Progenitor cell of endocrine pancreas (in vitro differentiated cells): ENCODE measurements at regions not wholly inside any gene's neighbourhood (a gene's known extent, or its start where the extent isn't known, plus 50 kb on each side); places are given as distances from the start of the nearest gene placed in this dataset.

Experiments
- DNase-seq: peaks from one replicate; pipeline ENCODE4 v3.0.0; 2021; ENCODE audit warnings: low spot score; ENCODE audit not compliant: unreplicated experiment
- H3K27ac Mint-ChIP-seq: 2 replicates; pipeline ENCODE4 v1.8.0; 2021; ENCODE audit warnings: mild to moderate bottlenecking, moderate library complexity, mixed read lengths
- H3K27me3 Mint-ChIP-seq: 2 replicates; pipeline ENCODE4 v1.8.0; 2021; ENCODE audit warnings: mixed read lengths
- H3K36me3 Mint-ChIP-seq: 2 replicates; pipeline ENCODE4 v1.8.0; 2022; ENCODE audit warnings: mixed read lengths; ENCODE audit not compliant: insufficient read depth
- H3K4me1 Mint-ChIP-seq: 2 replicates; pipeline ENCODE4 v1.8.0; 2021; ENCODE audit warnings: low read depth, mixed read lengths
- H3K4me3 Mint-ChIP-seq: 2 replicates; pipeline ENCODE4 v1.8.0; 2021; ENCODE audit warnings: low read depth, mild to moderate bottlenecking, moderate library complexity, mixed read lengths
- H3K9me3 Mint-ChIP-seq: 2 replicates; pipeline ENCODE4 v1.8.0; 2021; ENCODE audit warnings: low read depth, mixed read lengths
- TF ChIP-seq, protein P1 (sequence below): fragments of 200-600 bp; sonication (generic); IDR thresholded peaks from one replicate; pipeline ENCODE4 v1.5.0; 2021; ENCODE audit warnings: antibody characterized with exemption, mild to moderate bottlenecking; ENCODE audit not compliant: unreplicated experiment

DNA sequence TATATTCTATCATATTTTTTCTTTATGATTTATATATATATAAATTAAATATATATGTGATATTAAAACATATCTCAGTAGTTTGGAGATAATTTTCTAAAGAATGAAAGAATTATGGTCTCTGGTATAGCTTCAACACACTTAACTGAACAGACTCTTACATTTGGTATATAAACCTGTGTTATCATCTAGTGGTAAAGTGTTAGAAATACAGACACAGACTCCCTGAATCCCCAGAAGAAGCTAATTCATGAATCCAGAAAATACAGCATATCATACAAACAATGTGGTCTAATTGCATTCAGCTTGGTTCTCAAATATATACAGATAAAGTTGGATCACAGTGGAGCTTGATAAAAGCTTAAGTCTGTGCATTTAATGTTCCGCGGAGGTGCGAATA, 1100.4 kb downstream of the ROBO2 start:
- no peak for DNase-seq
- Mint-ChIP-seq H3K4me3 (no peak overlapping the region), H3K27ac (no peak overlapping the region), H3K4me1 (peaks cover 5% of the 10 kb centered on the region), H3K36me3 (no peaks in the 10 kb centered on the region), H3K9me3 (peaks cover 6% of the 10 kb centered on the region), H3K27me3 (no peaks in the 10 kb centered on the region)
- TF ChIP-seq, protein P1, sequence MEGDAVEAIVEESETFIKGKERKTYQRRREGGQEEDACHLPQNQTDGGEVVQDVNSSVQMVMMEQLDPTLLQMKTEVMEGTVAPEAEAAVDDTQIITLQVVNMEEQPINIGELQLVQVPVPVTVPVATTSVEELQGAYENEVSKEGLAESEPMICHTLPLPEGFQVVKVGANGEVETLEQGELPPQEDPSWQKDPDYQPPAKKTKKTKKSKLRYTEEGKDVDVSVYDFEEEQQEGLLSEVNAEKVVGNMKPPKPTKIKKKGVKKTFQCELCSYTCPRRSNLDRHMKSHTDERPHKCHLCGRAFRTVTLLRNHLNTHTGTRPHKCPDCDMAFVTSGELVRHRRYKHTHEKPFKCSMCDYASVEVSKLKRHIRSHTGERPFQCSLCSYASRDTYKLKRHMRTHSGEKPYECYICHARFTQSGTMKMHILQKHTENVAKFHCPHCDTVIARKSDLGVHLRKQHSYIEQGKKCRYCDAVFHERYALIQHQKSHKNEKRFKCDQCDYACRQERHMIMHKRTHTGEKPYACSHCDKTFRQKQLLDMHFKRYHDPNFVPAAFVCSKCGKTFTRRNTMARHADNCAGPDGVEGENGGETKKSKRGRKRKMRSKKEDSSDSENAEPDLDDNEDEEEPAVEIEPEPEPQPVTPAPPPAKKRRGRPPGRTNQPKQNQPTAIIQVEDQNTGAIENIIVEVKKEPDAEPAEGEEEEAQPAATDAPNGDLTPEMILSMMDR = no peak

- Mint-ChIP-seq H3K36me3 (no peaks in the 10 kb centered on the region), H3K4me1 (peaks cover 5% of the 10 kb centered on the region)
- TF ChIP-seq, protein P1 = no peak
These were observed 1101.0 kb downstream of the ROBO2 start for GRCh38 chr3:78140866-78141265.

DNA sequence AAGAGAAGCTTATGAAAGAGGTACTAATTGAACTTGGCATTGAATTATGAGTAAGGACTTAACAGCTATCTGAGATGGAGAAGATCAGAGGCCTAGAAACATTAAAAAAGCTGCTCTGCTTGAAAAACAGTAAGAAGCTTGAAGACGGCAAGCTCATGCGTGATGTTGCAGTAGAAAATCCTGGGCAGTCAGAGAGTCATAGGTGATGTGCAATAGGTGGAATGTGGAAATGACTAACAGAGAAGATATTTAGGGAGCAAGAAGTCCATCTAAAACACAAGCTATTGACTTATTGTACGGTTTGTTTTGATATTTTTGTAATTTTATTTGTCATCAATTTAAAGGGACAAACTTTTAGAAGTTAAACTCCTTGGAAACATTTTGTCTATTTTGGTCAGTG, 1101.4 kb downstream of the ROBO2 start:
- no peaks in the 10 kb centered on the region for H3K36me3 Mint-ChIP-seq
- H3K27me3 Mint-ChIP-seq = no peaks in the 10 kb centered on the region
- H3K9me3 Mint-ChIP-seq = peaks cover 6% of the 10 kb centered on the region
- no peak overlapping the region for H3K27ac Mint-ChIP-seq
- no peak for DNase-seq
- H3K4me1 Mint-ChIP-seq = peaks cover 5% of the 10 kb centered on the region
- TF ChIP-seq, protein P1 = no peak
- no peak overlapping the region for H3K4me3 Mint-ChIP-seq

More at GRCh38 chr3:78140866-78141265, 1101.0 kb downstream of the ROBO2 start:
- Mint-ChIP-seq H3K27me3 (no peaks in the 10 kb centered on the region), H3K4me3 (no peak overlapping the region), H3K9me3 (peaks cover 6% of the 10 kb centered on the region), H3K27ac (no peak overlapping the region)
- no peak for DNase-seq

- Mint-ChIP-seq H3K27ac (no peak overlapping the region), H3K36me3 (no peaks in the 10 kb centered on the region), H3K4me3 (no peak overlapping the region), H3K27me3 (no peaks in the 10 kb centered on the region), H3K9me3 (peaks cover 10% of the 10 kb centered on the region), H3K4me1 (peaks cover 5% of the 10 kb centered on the region)
- no peak for DNase-seq
- TF ChIP-seq, protein P1 = no peak
These were observed 1103.1 kb downstream of the ROBO2 start for GRCh38 chr3:78143000-78143399.

DNA sequence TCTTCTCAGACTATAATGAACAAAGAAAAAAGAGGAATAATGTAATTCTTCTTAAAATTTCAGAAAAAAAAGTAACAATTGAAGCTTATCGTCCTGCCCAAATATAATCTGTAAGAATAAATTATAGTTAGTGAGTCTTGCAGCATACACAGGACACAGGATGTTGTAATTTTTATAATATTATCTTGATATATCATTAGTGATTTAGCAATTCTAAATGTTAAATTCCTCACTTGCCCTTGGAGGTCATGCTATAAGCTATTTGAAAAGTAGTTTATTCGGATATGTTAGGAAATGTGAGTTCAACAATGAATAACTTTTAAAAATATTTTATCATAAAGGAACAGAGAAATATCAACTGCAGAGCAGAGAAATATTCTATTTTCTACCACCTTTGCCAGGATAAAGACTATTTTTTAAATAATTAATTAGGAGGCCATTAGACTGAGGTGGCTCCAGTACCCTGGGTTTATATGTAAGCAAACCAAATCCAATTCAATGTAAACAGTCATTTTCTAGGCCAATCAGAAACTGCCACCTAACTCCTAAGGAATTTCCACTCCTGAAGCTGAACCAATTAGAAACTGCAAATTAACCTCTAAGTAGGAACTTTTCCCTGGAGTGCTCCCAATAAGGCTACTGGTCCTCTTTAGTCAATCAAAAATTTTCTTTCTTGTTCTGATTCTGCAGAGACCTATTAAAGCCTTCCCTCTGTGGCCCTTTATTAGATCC, 1109.3 kb downstream of the ROBO2 start:
- no peak for DNase-seq
- TF ChIP-seq, protein P1 = no peak
- H3K36me3 Mint-ChIP-seq = no peaks in the 10 kb centered on the region
- no peak overlapping the region for H3K4me3 Mint-ChIP-seq
- no peak overlapping the region for H3K27ac Mint-ChIP-seq
- peaks cover 10% of the 10 kb centered on the region for H3K9me3 Mint-ChIP-seq
- H3K27me3 Mint-ChIP-seq = no peaks in the 10 kb centered on the region
- H3K4me1 Mint-ChIP-seq = no peaks in the 10 kb centered on the region
